ENCODE measurements at regions not wholly inside any gene's neighbourhood (a gene's known extent, or its start where the extent isn't known, plus 50 kb on each side); places are given as distances from the start of the nearest gene placed in this dataset.

DNA sequence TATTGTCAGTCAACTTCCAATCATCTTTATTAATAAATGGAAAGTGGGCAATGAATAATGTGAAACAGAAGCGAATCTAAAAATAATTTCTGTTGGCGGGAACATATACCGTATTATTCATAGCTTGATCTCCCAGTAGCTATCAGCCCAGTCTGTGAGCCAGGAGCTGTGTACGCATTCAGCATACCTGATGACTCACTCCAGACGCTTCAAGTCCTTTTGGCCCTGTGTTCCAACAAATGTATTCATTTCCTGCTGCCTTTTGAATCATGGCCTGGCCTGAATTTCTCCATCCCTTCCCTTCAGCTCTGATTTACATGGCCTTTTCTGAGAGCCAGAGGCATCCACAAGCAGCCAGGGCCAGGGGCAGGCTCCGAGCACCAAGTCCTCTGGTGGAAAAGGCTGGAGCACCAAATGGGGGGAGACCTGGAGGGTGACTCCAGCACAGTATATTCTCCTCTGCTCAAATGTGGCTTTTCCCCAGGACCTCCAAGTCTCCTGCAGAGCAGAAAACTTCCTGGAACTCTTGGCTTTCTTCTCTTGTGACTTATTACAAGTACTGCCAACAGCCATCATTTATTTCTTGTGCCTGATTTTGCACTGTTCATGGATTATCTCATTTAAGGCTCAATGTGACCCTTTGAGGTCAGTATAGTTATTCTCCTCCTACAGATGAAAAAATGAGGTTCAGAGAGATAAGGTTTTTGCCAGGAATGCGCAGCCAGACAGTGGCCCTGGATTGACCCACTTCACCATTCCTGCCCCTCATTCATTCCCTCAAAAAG lies 108.7 kb downstream of the EN1 start:
- peak; percentile 98 for DNase-seq (ENCODE audit: low read depth)

DNA sequence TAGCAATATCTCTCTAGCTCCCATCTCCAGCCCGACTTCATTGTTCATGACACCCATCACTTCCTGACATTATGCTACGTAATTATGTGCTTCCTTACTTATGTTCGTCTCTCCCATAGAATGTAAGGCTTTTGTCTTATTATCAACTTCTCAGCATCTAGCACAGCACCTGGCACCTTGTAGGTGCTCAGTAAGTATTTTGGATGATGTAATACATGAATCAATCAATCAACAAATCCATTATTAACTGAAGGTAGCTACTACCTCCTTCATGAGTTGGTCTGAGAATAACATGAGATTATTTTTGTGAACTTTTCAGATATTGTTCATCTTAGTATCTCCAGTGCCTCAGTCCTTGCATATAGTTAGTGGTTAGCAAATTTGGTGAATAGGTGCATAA lies 109.3 kb downstream of the EN1 start:
- DNase-seq (ENCODE audit: low read depth): no peak

GRCh38 chr2:118737684-118738083 lies 109.8 kb downstream of the EN1 start:
- DNase-seq (ENCODE audit: low read depth): no peak

- DNase-seq (ENCODE audit: low read depth): no peak
These were observed 115.0 kb downstream of the EN1 start for GRCh38 chr2:118732432-118732831.

GRCh38 chr2:118731413-118731812 lies 116.0 kb downstream of the EN1 start:
- no peak for DNase-seq (ENCODE audit: low read depth)

DNA sequence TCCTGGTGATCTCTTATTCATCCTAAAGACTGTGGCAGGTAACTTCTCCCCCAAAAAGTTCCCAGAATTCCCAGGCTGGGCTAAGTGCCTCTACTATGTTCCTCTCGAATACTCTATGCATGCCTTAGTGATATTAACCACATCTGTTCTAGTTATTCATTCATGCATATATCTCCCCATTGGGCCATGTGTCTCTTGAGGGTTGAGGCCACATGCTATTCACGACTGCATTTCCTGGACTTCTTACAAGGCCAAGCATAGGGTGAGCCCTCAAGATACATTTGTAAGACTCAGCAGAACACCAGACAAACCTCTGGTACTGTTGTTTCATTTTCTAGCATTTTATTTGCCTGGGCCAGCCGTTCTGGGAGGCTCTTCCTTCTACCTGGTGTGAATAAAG lies 117.0 kb downstream of the EN1 start:
- no peak for DNase-seq (ENCODE audit: low read depth)

GRCh38 chr2:118729760-118730159 lies 117.7 kb downstream of the EN1 start:
- DNase-seq (ENCODE audit: low read depth): no peak

DNA sequence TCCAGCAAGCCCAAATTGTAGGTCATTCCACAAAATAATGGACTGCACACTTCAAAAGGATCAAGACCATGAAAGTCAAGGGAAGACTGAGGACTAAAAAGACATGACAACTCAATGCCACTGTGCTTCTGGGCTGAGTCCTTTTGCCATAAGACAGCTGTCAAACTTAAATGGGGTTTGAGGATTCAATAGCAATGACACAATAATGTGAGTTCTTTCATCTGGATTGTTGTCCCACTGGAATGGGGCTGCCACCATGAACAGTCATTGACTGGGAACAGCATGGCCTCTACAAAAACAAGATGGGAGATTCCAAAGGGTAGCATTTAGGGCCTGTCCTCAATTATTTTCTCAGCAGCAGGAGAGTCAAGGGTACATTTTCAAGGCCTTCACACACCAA lies 118.5 kb downstream of the EN1 start:
- no peak for DNase-seq (ENCODE audit: low read depth)

DNA sequence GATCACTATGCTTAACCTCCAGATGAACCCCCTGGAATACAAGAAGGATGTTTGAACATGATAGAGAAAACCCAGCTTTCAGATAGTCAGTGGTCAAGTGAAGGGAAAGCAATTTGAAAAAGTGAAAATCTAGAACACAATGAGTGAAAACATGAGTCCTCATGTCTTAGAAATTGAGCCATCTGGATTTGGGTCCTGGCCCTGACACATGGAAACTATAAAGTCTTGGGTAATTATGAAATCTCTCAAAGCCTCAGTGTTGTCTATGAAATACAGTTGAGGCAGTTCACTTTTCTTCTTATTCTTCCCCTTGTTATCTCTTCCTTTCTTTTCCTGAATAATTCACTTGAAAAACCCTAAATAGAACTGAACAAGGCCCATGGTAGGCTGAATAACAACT lies 120.6 kb downstream of the EN1 start:
- DNase-seq (ENCODE audit: low read depth): no peak

DNA sequence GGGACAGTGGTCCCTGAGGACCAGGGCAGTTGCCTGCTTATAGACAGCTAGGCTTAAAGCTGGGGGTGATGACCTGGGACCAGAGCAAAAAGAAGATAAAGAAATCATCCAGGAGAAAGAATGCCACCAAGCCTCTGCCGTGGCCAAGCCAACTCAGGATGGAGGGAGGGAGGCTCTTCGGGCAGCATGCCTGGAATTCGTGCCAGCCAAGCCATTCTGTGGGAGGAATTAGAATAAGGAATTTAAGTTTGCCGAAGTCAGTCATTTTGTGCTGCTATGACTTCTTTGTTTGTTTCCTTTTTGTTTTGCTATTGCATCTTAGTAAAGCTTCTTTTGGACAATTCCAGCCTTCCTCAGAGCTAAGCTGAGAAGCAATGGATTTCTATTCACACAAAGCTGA lies 124.1 kb downstream of the EN1 start:
- peak; percentile 29 for DNase-seq (ENCODE audit: low read depth)

GRCh38 chr2:118722976-118723375 lies 124.5 kb downstream of the EN1 start:
- no peak for DNase-seq (ENCODE audit: low read depth)

- no peak for DNase-seq (ENCODE audit: low read depth)
These were observed 125.5 kb downstream of the EN1 start for GRCh38 chr2:118721817-118722551.

DNA sequence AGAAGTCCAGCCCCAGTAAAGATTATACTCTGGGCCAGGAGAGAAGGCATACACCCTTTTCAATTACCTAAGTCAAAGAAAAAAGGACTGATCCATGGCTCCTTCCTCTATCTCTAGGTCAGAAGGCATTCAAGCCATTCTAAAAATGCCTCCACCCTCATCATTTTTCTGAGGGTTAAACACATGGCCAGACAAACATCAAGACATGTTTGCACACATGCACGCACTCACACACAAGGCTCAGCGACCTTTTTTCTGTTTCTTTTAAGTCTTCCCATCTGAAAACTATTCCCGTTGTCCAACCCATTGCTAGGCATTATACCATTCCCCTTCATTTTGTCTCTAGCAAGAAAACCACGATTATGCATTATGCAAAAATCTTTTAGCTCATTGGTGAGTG lies 126.6 kb downstream of the EN1 start:
- DNase-seq (ENCODE audit: low read depth): no peak

DNA sequence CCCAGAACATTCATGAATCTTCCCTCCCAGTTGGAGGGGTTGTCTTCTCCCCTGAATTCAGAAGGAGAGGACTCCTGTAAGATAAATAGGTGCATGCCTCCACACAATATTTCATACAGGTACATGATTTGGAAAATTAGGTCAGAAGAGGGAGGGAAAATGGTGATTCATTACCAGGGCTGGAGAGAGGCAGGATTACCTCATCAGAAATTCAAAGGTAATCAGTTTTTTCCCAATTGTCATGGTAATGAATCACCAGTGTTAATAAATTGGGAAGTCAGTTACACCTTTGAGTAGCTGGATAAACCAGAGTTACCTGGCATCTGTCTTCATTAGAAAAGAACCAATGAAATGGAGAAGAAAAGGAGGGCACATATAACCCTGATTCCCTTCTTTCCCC lies 128.5 kb downstream of the EN1 start:
- DNase-seq (ENCODE audit: low read depth): no peak

DNA sequence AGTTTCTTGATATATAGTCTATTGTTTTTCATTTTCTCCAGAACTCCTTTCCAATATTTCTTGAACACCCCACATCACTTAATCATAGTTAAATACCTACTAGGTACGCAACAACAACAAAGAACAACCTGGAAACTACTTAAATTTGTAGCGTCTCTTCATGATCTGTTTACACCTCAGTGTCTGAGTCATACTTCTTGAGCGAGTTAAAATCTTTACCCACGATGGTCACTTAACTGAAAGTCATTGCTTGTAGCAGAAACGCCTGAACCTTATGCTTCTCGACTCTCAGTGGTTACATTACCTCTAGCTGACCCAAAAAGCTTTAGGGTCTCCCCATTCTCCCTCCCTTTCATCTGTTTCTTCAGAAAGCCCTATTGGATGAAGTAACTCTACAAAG lies 131.3 kb downstream of the EN1 start:
- no peak for DNase-seq (ENCODE audit: low read depth)

GRCh38 chr2:118714118-118714517 lies 133.3 kb downstream of the EN1 start:
- DNase-seq (ENCODE audit: low read depth): no peak

GRCh38 chr2:118711603-118712002 lies 135.8 kb downstream of the EN1 start:
- no peak for DNase-seq (ENCODE audit: low read depth)

DNA sequence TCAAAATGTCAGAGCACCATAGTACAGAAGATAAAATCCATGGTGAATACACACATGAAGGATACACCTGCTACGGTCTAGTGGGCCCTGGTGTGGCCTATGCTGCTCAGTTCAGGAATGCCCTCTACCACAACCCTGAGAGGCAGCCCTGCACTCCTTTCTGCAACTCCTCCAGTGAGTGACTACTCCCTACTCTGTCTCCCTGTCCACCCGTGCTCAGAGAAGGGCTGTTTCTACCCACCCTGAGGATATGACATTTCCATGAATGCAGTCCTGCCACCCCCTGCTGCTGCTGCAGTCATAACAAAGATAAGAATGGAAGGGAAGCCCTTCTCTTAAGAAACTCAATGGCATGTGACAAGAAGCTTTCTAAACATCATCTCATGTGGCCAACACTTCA lies 137.0 kb downstream of the EN1 start:
- DNase-seq (ENCODE audit: low read depth): no peak

- DNase-seq (ENCODE audit: low read depth): no peak
These were observed 137.7 kb downstream of the EN1 start for GRCh38 chr2:118709786-118710185.

GRCh38 chr2:118706844-118707243 lies 140.6 kb downstream of the EN1 start:
- no peak for DNase-seq (ENCODE audit: low read depth)

DNA sequence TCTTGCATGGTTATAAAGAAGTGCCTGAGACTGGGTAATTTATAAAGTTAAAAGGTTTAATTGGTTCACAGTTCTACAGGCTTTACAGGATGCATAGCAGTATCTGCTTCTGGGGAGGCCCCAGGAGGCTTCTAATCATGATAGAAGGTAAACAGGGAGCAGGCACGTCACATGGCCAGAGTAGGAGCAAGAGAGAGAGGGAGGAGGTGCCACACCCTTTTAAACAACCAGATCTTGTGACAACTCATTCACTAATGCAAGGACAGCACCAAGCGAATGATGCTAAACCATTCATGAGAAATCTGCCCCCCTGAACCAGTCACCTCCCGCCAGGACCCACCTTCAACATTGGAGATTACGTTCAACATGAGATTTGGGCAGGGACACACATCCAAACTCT lies 141.1 kb downstream of the EN1 start:
- no peak for DNase-seq (ENCODE audit: low read depth)

GRCh38 chr2:118705032-118705431 lies 142.4 kb downstream of the EN1 start:
- peak; percentile 65 for DNase-seq (ENCODE audit: low read depth)

GRCh38 chr2:118699447-118700175 lies 147.8 kb downstream of the EN1 start:
- DNase-seq (ENCODE audit: low read depth): no peak

Data from stromal cell of bone marrow (primary cell).